Sigmoid colon (tissue), 6 donors: ENCODE measurements at regions not wholly inside any gene's neighbourhood (a gene's known extent, or its start where the extent isn't known, plus 50 kb on each side); places are given as distances from the start of the nearest gene placed in this dataset.

Experiments used
- DNase-seq: peaks from one replicate; pipeline ENCODE4 v3.0.0-alpha.2; 2019
- H3K27ac ChIP-seq, 4 donors: fragments of 200-600 bp; sonication (generic); one replicate each; pipeline ENCODE4 v1.5.1; 2016 to 2019; ENCODE audit warnings: mild to moderate bottlenecking in 1 of 4
- H3K27me3 ChIP-seq, 3 donors: fragments of 200-600 bp; sonication (generic); one replicate each; pipeline ENCODE4 v1.5.1; 2019; ENCODE audit warnings: mild to moderate bottlenecking in 1 of 3
- H3K36me3 ChIP-seq, 4 donors: fragments of 200-600 bp; sonication (generic); one replicate each; pipeline ENCODE4 v1.5.1; 2016 to 2019
- H3K4me1 ChIP-seq, 4 donors: fragments of 200-600 bp; sonication (generic); one replicate each; pipeline ENCODE4 v1.5.1; 2017 to 2019
- H3K4me3 ChIP-seq, 4 donors: fragments of 200-600 bp; sonication (generic); one replicate each; pipeline ENCODE4 v1.5.1; 2017 to 2019; ENCODE audit warnings: mild to moderate bottlenecking in 2 of 4, moderate library complexity in 1 of 4
- H3K9me3 ChIP-seq, 4 donors: fragments of 200-600 bp in 3 of 4; sonication (generic) in 3 of 4; one replicate each; pipeline versions ENCODE4 v1.5.1 to v1.6.1; 2013 to 2019
- EP300 ChIP-seq, 4 donors: sonication (generic); formaldehyde crosslinking; IDR thresholded peaks; one replicate each; pipeline ENCODE4 v1.6.1; 2017; ENCODE audit warnings: antibody characterized with exemption in 4 of 4
- POLR2A ChIP-seq, 2 donors: fragments of 450-650 bp; IDR thresholded peaks; one replicate each; pipeline ENCODE4 v1.6.1; 2016; ENCODE audit warnings: antibody characterized with exemption in 2 of 2, mild to moderate bottlenecking in 2 of 2, moderate library complexity in 2 of 2
- POLR2AphosphoS5 ChIP-seq, 4 donors: sonication (generic); formaldehyde crosslinking; IDR thresholded peaks; one replicate each; pipeline ENCODE4 v1.6.1; 2017; ENCODE audit warnings: antibody characterized with exemption in 4 of 4
- WGBS, 2 donors: extraction: QIAGEN DNeasy Blood & Tissue Kit; methylation state at CpG; one replicate each; pipeline ENCODE4 v1.1.7; 2013; 5-methylcytosine and 5-hydroxymethylcytosine counted together
- intact Hi-C: fragments of 100-400 bp; cut with DNase I; formaldehyde crosslinking; loops from one replicate; pipeline ENCODE4 v1.15.1; 2023
- TF ChIP-seq, protein P1 (sequence below), 4 experiments: fragments of 450-650 bp in 3 of 4; fragments of 200-600 bp in 1 of 4; IDR thresholded peaks; one replicate each; pipeline ENCODE4 v1.5.1; 2016 to 2019; ENCODE audit warnings: antibody characterized with exemption in 4 of 4, mild to moderate bottlenecking in 3 of 4, moderate library complexity in 2 of 4
- donor health status: healthy with polysubstance abuse.
- donor health status: healthy.

DNA sequence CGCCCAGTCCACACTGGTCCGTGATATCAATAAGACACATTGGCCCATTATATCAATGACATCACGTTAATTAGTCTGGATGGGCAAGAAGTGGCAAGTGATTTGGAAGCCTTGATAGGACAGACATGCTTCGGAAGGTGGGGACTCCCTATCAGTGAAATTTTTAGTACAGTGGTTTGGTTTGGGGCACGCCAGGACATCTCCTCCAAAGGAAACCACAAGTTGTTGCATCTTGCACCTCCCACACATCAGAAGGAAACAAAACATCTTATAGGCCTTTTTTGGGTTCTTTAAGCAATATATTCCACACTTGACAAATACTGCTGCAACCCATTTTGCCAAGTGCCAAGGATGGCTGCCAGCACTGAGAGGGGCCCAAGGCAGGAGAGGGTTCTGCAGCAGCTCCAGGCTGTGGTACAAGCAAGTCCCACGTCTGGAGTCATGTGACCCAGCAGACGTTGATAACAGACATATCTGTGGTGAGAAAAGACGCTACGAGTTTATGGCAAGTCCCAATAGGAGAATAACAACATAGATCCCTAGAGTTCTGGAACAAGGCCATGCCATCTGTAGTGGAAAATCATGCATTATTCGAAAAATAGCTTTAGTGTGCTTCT lies 95.3 kb upstream of the DISP3 start:
- peaks cover 0 to 46% (median 0%) of the 10 kb centered on the region in 3 donors for H3K27me3 ChIP-seq

DNA sequence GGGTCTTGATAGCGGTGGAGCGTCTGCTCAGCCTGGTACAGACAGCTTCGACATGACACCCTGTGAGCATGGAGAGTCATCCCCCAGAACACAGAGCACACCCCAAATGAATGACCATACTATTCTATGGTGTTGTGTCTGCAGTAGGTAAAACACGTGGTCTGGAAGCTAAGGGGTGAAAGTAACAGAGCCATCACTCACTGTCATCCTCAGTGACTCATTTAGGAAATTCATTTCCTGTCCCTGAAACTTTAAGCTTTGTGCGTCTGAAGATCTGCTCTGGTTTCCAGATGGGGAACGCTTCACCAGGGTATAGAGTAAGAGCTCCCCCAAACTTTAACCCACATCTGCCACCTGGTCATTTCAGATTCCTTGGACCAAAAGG lies 94.8 kb upstream of the DISP3 start:
- H3K9me3 ChIP-seq = peaks cover 0 to 2% (median 0%) of the 10 kb centered on the region in 4 donors
- intact Hi-C loops = no loop called here
- no peak for DNase-seq
- no peak overlapping the region for H3K4me3 ChIP-seq
- H3K27ac ChIP-seq = no peak overlapping the region
- 48 to 59% methylated on average over 6 of the region's 6 CpGs for WGBS, 2 donors
- no peaks in the 10 kb centered on the region for H3K36me3 ChIP-seq
- TF ChIP-seq POLR2A (IDR thresholded peaks at IDR 0.05) = no peak
- TF ChIP-seq POLR2AphosphoS5 (IDR thresholded peaks at IDR 0.05) = no peak
- TF ChIP-seq EP300 (IDR thresholded peaks at IDR 0.05) = no peak
- TF ChIP-seq, protein P1, sequence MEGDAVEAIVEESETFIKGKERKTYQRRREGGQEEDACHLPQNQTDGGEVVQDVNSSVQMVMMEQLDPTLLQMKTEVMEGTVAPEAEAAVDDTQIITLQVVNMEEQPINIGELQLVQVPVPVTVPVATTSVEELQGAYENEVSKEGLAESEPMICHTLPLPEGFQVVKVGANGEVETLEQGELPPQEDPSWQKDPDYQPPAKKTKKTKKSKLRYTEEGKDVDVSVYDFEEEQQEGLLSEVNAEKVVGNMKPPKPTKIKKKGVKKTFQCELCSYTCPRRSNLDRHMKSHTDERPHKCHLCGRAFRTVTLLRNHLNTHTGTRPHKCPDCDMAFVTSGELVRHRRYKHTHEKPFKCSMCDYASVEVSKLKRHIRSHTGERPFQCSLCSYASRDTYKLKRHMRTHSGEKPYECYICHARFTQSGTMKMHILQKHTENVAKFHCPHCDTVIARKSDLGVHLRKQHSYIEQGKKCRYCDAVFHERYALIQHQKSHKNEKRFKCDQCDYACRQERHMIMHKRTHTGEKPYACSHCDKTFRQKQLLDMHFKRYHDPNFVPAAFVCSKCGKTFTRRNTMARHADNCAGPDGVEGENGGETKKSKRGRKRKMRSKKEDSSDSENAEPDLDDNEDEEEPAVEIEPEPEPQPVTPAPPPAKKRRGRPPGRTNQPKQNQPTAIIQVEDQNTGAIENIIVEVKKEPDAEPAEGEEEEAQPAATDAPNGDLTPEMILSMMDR (IDR thresholded peaks at IDR 0.05) = no peak
- no peaks in the 10 kb centered on the region for H3K4me1 ChIP-seq
- H3K27me3 ChIP-seq = peaks cover 0 to 46% (median 0%) of the 10 kb centered on the region in 3 donors

More for the DNA sequence above, 95.3 kb upstream of the DISP3 start:
- H3K36me3 ChIP-seq = no peaks in the 10 kb centered on the region
- H3K4me3 ChIP-seq = no peak overlapping the region
- H3K4me1 ChIP-seq = no peaks in the 10 kb centered on the region
- peaks cover 0 to 2% (median 0%) of the 10 kb centered on the region in 4 donors for H3K9me3 ChIP-seq
- no peak overlapping the region for H3K27ac ChIP-seq
- no peak for TF ChIP-seq EP300 (IDR thresholded peaks at IDR 0.05)
- no peak for TF ChIP-seq POLR2A (IDR thresholded peaks at IDR 0.05)
- DNase-seq = no peak
- intact Hi-C loops = no loop called here
- 56 to 63% methylated on average over 10 of the region's 10 CpGs for WGBS, 2 donors

DNA sequence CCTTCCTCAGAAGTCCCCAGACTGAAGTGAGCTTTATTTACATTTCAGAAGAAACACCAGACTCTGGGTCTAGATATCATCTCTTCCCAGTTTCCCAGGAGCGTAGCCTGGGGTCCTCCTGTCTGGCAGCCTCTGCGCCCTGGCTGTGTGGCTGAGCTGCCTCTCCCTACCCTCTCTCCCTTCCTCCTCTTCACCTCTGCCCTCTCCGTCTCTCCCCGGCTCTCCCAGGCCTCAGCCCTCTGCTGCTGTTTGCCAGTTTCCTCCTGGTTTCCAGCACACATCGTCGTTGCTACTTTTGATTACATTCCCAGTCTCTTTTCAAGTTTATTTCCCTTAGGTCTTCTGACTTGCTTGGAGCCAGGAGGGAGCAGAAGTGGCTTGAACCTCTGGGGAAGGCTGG lies 91.1 kb upstream of the DISP3 start:
- no peak for DNase-seq
- Histone ChIP-seq H3K9me3 (no peaks in the 10 kb centered on the region), H3K27ac (no peak overlapping the region), H3K36me3 (no peaks in the 10 kb centered on the region), H3K4me3 (no peak overlapping the region), H3K4me1 (no peaks in the 10 kb centered on the region), H3K27me3 (peaks cover 0 to 38% (median 0%) of the 10 kb centered on the region in 3 donors)
- WGBS, 2 donors = 31 to 36% methylated on average over 6 of the region's 6 CpGs
- TF ChIP-seq, protein P1 (IDR thresholded peaks at IDR 0.05) = no peak
- TF ChIP-seq POLR2AphosphoS5 (IDR thresholded peaks at IDR 0.05) (no peak), EP300 (IDR thresholded peaks at IDR 0.05) (no peak), POLR2A (IDR thresholded peaks at IDR 0.05) (no peak)
- intact Hi-C loops = no loop called here

DNA sequence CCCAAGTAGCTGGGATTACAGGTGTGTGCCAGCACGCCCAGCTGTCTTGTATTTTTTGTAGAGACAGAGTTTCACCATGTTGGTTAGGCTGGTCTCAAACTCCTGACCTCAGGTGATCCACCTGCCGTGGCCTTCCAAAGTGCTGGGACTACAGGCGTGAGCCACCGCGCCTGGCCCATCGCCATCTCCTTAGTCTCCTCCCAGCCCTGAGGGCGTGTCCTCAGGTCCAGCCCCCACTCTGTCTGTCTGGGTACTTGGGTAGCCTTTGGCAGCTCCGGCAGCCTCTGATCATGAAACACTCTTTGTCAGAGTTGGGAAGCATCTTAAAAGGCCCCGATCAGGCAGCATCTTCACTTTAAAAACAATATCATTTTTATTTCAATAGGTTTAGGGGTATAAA lies 90.3 kb upstream of the DISP3 start:
- intact Hi-C loops = no loop called here
- no peaks in the 10 kb centered on the region for H3K9me3 ChIP-seq
- no peak for TF ChIP-seq EP300 (IDR thresholded peaks at IDR 0.05)
- TF ChIP-seq POLR2AphosphoS5 (IDR thresholded peaks at IDR 0.05) = no peak
- no peak for TF ChIP-seq POLR2A (IDR thresholded peaks at IDR 0.05)
- TF ChIP-seq, protein P1 (IDR thresholded peaks at IDR 0.05) = no peak
- WGBS, 2 donors = 20 to 73% methylated on average over 9 of the region's 9 CpGs
- no peaks in the 10 kb centered on the region for H3K36me3 ChIP-seq
- H3K4me1 ChIP-seq = no peaks in the 10 kb centered on the region
- no peak overlapping the region for H3K4me3 ChIP-seq
- DNase-seq = no peak
- peaks cover 0 to 44% (median 0%) of the 10 kb centered on the region in 3 donors for H3K27me3 ChIP-seq
- H3K27ac ChIP-seq = no peak overlapping the region

DNA sequence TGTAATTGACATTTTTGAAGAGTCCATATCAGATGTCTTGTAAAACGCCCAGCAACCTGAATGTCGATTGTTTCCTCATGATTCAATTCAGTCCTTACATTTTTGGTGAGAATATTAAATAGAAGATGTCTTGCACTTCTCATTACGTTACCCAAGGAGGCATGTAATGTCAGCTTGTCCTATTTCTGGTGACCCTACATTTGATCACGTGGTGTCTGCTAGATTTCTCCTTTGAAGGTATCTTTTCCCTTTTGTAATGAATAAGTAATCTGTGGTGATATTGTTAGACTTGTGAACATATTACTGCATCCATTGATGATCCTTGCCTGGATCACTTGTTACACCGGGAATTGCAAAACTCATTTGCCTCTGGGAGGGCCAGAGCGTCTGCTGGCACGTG lies 87.6 kb upstream of the DISP3 start:
- Histone ChIP-seq H3K9me3 (no peaks in the 10 kb centered on the region), H3K36me3 (no peaks in the 10 kb centered on the region), H3K27ac (no peak overlapping the region), H3K27me3 (peaks cover 0 to 51% (median 13%) of the 10 kb centered on the region in 3 donors), H3K4me1 (no peaks in the 10 kb centered on the region), H3K4me3 (no peak overlapping the region)
- 74 to 76% methylated on average over 7 of the region's 7 CpGs for WGBS, 2 donors
- intact Hi-C loops = no loop called here
- TF ChIP-seq POLR2A (IDR thresholded peaks at IDR 0.05) (no peak), POLR2AphosphoS5 (IDR thresholded peaks at IDR 0.05) (no peak), EP300 (IDR thresholded peaks at IDR 0.05) (no peak)
- TF ChIP-seq, protein P1 (IDR thresholded peaks at IDR 0.05) = no peak
- no peak for DNase-seq
